H9 (cell line): ENCODE measurements at regions not wholly inside any gene's neighbourhood (a gene's known extent, or its start where the extent isn't known, plus 50 kb on each side); places are given as distances from the start of the nearest gene placed in this dataset.

Source experiments
- DNase-seq: peaks from one replicate; pipeline ENCODE4 v3.0.0-alpha.2; 2017
- H2AFZ ChIP-seq: one replicate; pipeline ENCODE4 v1.6.1; 2013; ENCODE audit warnings: mild to moderate bottlenecking, low read length, control low read depth, moderate library complexity
- H2AK5ac ChIP-seq: 2 replicates; pipeline ENCODE4 v1.6.1; 2013; ENCODE audit warnings: low read length, control low read depth, mixed read lengths; ENCODE audit not compliant: insufficient read length
- H2BK120ac ChIP-seq: one replicate; pipeline ENCODE4 v1.6.1; 2013; ENCODE audit warnings: low read depth, mild to moderate bottlenecking, low read length, control low read depth, inconsistent platforms; ENCODE audit not compliant: poor library complexity, severe bottlenecking
- H2BK12ac ChIP-seq: 2 replicates; pipeline ENCODE4 v1.6.1; 2013; ENCODE audit warnings: low read length, control low read depth, mixed read lengths, low read depth; ENCODE audit not compliant: insufficient read length
- H2BK15ac ChIP-seq: 2 replicates; pipeline ENCODE4 v1.6.1; 2013; ENCODE audit warnings: low read depth, low read length, control low read depth
- H2BK20ac ChIP-seq: one replicate; pipeline ENCODE4 v1.6.1; 2013; ENCODE audit warnings: low read depth, mild to moderate bottlenecking, low read length, control low read depth, inconsistent platforms; ENCODE audit not compliant: poor library complexity, severe bottlenecking
- H2BK5ac ChIP-seq: 2 replicates; pipeline ENCODE4 v1.6.1; 2013; ENCODE audit warnings: low read length, control low read depth, mixed read lengths; ENCODE audit not compliant: insufficient read length
- H3K14ac ChIP-seq: 2 replicates; pipeline ENCODE4 v1.6.1; 2013; ENCODE audit warnings: low read length, control low read depth; ENCODE audit not compliant: insufficient read depth
- H3K18ac ChIP-seq: 2 replicates; pipeline ENCODE4 v1.6.1; 2013; ENCODE audit warnings: low read depth, mild to moderate bottlenecking, mixed read lengths, low read length, control low read depth; ENCODE audit not compliant: insufficient read length
- H3K23ac ChIP-seq: 2 replicates; pipeline ENCODE4 v1.6.1; 2013; ENCODE audit warnings: low read length, control low read depth, mixed read lengths, low read depth; ENCODE audit not compliant: insufficient read length
- H3K23me2 ChIP-seq: 2 replicates; pipeline ENCODE4 v1.6.1; 2013; ENCODE audit warnings: low read depth, mild to moderate bottlenecking, mixed read lengths, low read length, control low read depth; ENCODE audit not compliant: insufficient read length, poor library complexity, severe bottlenecking
- H3K27ac ChIP-seq: 2 replicates; pipeline ENCODE4 v1.5.1; 2013; ENCODE audit warnings: low read length, control low read depth, mixed read lengths, low read depth; ENCODE audit not compliant: insufficient read length
- H3K27me3 ChIP-seq: 2 replicates; pipeline ENCODE4 v1.6.1; 2013; ENCODE audit warnings: low read length, control low read depth, inconsistent platforms; ENCODE audit not compliant: insufficient read depth
- H3K4ac ChIP-seq: 2 replicates; pipeline ENCODE4 v1.6.1; 2013; ENCODE audit warnings: low read depth, mild to moderate bottlenecking, control low read depth, inconsistent platforms, low read length, moderate library complexity
- H3K4me1 ChIP-seq: 2 replicates; pipeline ENCODE4 v1.6.1; 2013; ENCODE audit warnings: low read length, control low read depth, inconsistent platforms; ENCODE audit not compliant: insufficient read depth
- H3K4me2 ChIP-seq: 2 replicates; pipeline ENCODE4 v1.6.1; 2013; ENCODE audit warnings: low read length, control low read depth, mixed read lengths; ENCODE audit not compliant: insufficient read length, insufficient read depth
- H3K56ac ChIP-seq: 2 replicates; pipeline ENCODE4 v1.6.1; 2013; ENCODE audit warnings: low read depth, mild to moderate bottlenecking, mixed read lengths, low read length, control low read depth; ENCODE audit not compliant: insufficient read length
- H3K79me1 ChIP-seq: 2 replicates; pipeline ENCODE4 v1.6.1; 2013; ENCODE audit warnings: low read depth, mild to moderate bottlenecking, moderate library complexity, low read length, control low read depth, inconsistent platforms; ENCODE audit not compliant: insufficient read depth, poor library complexity, severe bottlenecking
- H3K79me2 ChIP-seq: 2 replicates; pipeline ENCODE4 v1.6.1; 2013; ENCODE audit warnings: low read length, control low read depth, inconsistent platforms; ENCODE audit not compliant: insufficient read depth
- H3K9ac ChIP-seq: 2 replicates; pipeline ENCODE4 v1.6.1; 2013; ENCODE audit warnings: low read length, control low read depth, mixed read lengths; ENCODE audit not compliant: insufficient read length; ENCODE audit errors: extremely low read depth
- H3K9me3 ChIP-seq: one replicate; pipeline ENCODE4 v1.6.1; 2013; ENCODE audit warnings: low read depth, low read length, inconsistent platforms; ENCODE audit not compliant: control insufficient read depth
- H3T11ph ChIP-seq: one replicate; pipeline ENCODE4 v1.6.1; 2013; ENCODE audit warnings: mild to moderate bottlenecking, low read length, control low read depth, inconsistent platforms
- H4K20me1 ChIP-seq: one replicate; pipeline ENCODE4 v1.6.1; 2013; ENCODE audit not compliant: control insufficient read depth, insufficient read length, insufficient read depth
- H4K5ac ChIP-seq: 2 replicates; pipeline ENCODE4 v1.6.1; 2013; ENCODE audit warnings: low read depth, mild to moderate bottlenecking, mixed read lengths, low read length, control low read depth; ENCODE audit not compliant: insufficient read length
- H4K8ac ChIP-seq: replicated peaks from 2 replicates; pipeline ENCODE4 v1.6.1; 2013; ENCODE audit warnings: low read length, control low read depth, mixed read lengths, low read depth; ENCODE audit not compliant: insufficient read length
- H4K91ac ChIP-seq: 2 replicates; pipeline ENCODE4 v1.6.1; 2013; ENCODE audit warnings: low read depth, mild to moderate bottlenecking, moderate library complexity, mixed read lengths, low read length, control low read depth; ENCODE audit not compliant: insufficient read length
- H3K27ac Mint-ChIP-seq, 3 experiments: 2 replicates in 2 of 3; 3 replicates in 1 of 3; pipeline ENCODE4 v1.8.0; 2020 to 2021; ENCODE audit warnings: mixed read lengths in 3 of 3, mild to moderate bottlenecking in 1 of 3, moderate library complexity in 1 of 3
- H3K27me3 Mint-ChIP-seq: 2 replicates; pipeline ENCODE4 v1.8.0; 2021; ENCODE audit warnings: low read depth, mild to moderate bottlenecking, moderate library complexity, mixed read lengths
- H3K36me3 Mint-ChIP-seq, 3 experiments: 2 replicates in 2 of 3; 3 replicates in 1 of 3; pipeline ENCODE4 v1.8.0; 2020 to 2021; ENCODE audit warnings: low read depth in 3 of 3, mixed read lengths in 3 of 3; ENCODE audit not compliant: insufficient read depth in 1 of 3
- H3K4me1 Mint-ChIP-seq, 2 experiments: 2 replicates each; pipeline ENCODE4 v1.8.0; 2020; ENCODE audit warnings: mixed read lengths in 2 of 2
- H3K4me3 Mint-ChIP-seq, 2 experiments: 2 replicates in 1 of 2; 3 replicates in 1 of 2; pipeline ENCODE4 v1.8.0; 2020 to 2021; ENCODE audit warnings: mild to moderate bottlenecking in 2 of 2, mixed read lengths in 2 of 2, moderate library complexity in 1 of 2
- H3K9me3 Mint-ChIP-seq, 2 experiments: 2 replicates in 1 of 2; 3 replicates in 1 of 2; pipeline ENCODE4 v1.8.0; 2020; ENCODE audit warnings: mild to moderate bottlenecking in 2 of 2, mixed read lengths in 2 of 2, moderate library complexity in 1 of 2
- WGBS: extraction: QIAGEN DNeasy Blood & Tissue Kit; methylation state at CpG from one replicate; pipeline ENCODE4 v1.1.7; 2013; ENCODE audit warnings: missing lambda C conversion rate, low lambda C conversion rate, mixed read lengths; ENCODE audit not compliant: insufficient read length; ENCODE audit errors: extremely low coverage; 5-methylcytosine and 5-hydroxymethylcytosine counted together
- TF ChIP-seq, protein P1 (sequence below): fragments of 200-600 bp; sonication (generic); conservative IDR thresholded peaks from 3 replicates; pipeline ENCODE4 v1.8.0; 2021; ENCODE audit warnings: antibody characterized with exemption, mild to moderate bottlenecking

DNA sequence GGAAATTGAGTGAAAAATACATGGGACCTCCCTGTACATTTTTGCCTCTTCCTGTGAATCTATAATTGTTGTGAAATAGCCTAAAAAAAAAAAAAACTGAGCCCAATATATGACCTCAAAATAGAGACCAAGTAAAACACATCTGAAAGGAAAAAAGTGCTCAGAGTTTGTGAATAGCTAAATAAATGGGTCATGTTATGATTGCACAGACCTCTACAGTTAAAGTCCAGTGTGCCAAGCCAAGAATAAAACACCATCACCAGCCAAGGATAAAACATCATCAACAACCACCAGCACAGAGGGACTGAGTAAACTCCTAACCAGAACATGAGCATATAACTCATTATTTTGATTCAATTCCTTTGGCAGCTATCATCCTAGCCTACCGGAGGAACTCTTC is 115.6 kb upstream of the AGTR1 start:
- H3K27me3 Mint-ChIP-seq = no peaks in the 10 kb centered on the region
- H3K27ac Mint-ChIP-seq = no peak overlapping the region
- Histone ChIP-seq H3K9me3 (no peaks in the 10 kb centered on the region), H3K9ac (no peak overlapping the region), H4K8ac (no peak overlapping the region), H2BK5ac (no peak overlapping the region), H2BK15ac (no peak overlapping the region), H2AK5ac (no peak overlapping the region), H2AFZ (no peak overlapping the region), H4K20me1 (no peaks in the 10 kb centered on the region), H3K23ac (no peak overlapping the region), H3K79me2 (no peaks in the 10 kb centered on the region), H3K79me1 (no peaks in the 10 kb centered on the region), H3T11ph (no peak overlapping the region), H3K4me2 (no peak overlapping the region), H4K5ac (no peak overlapping the region), H4K91ac (no peak overlapping the region), H3K14ac (no peak overlapping the region), H3K4me1 (no peaks in the 10 kb centered on the region), H2BK12ac (no peak overlapping the region), H3K18ac (no peak overlapping the region), H2BK120ac (no peak overlapping the region), H3K27me3 (no peaks in the 10 kb centered on the region), H3K27ac (no peak overlapping the region), H3K56ac (no peak overlapping the region), H3K4ac (no peak overlapping the region), H2BK20ac (no peak overlapping the region), H3K23me2 (no peaks in the 10 kb centered on the region)
- H3K4me1 Mint-ChIP-seq = no peaks in the 10 kb centered on the region
- peaks cover 4% of the 10 kb centered on the region in 2 experiments; a peak in 3 of 5 replicates for H3K9me3 Mint-ChIP-seq
- TF ChIP-seq, protein P1, sequence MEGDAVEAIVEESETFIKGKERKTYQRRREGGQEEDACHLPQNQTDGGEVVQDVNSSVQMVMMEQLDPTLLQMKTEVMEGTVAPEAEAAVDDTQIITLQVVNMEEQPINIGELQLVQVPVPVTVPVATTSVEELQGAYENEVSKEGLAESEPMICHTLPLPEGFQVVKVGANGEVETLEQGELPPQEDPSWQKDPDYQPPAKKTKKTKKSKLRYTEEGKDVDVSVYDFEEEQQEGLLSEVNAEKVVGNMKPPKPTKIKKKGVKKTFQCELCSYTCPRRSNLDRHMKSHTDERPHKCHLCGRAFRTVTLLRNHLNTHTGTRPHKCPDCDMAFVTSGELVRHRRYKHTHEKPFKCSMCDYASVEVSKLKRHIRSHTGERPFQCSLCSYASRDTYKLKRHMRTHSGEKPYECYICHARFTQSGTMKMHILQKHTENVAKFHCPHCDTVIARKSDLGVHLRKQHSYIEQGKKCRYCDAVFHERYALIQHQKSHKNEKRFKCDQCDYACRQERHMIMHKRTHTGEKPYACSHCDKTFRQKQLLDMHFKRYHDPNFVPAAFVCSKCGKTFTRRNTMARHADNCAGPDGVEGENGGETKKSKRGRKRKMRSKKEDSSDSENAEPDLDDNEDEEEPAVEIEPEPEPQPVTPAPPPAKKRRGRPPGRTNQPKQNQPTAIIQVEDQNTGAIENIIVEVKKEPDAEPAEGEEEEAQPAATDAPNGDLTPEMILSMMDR = no peak
- WGBS = no CpG with 5 or more reads among the region's 1 CpG
- H3K36me3 Mint-ChIP-seq = peaks cover 0 to 5% (median 0%) of the 10 kb centered on the region in 3 experiments; a peak in 3 of 7 replicates
- H3K4me3 Mint-ChIP-seq = no peak overlapping the region
- DNase-seq = no peak
